HG02571 (cell line): ENCODE measurements at regions not wholly inside any gene's neighbourhood (a gene's known extent, or its start where the extent isn't known, plus 50 kb on each side); places are given as distances from the start of the nearest gene placed in this dataset.
A peak's percentile ranks its signal among the peaks of the same experiment; 100 is the strongest.
"Not testable (repeated sequence)": the region's sequence is repeated elsewhere in the genome, so short reads cannot be mapped to it uniquely, and the experiment has no call there.

ENCODE experiments used
- ATAC-seq: cut with Tn5 transposase; IDR thresholded peaks from one replicate; pipeline ENCODE4 v1.9.1; 2021; ENCODE audit warnings: mild to moderate bottlenecking, moderate library complexity; ENCODE audit not compliant: unreplicated experiment

DNA sequence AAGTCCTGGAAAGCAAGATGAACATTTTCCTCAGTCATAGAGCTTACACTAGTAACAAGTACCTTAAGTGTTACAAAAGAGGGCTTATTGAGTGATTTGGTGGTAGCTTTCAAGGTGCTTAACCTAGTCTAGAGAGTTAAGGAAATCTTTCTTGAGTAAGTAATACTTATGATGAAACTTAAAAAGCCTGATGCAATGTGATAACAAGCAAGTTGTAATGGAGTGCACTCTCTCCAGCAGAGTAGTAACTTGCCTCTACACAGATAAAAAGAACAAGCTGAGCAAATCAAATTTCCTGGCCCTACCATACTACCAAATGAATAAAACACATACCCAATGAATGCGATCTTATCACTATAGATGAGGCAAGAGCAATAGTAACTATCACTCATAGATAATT is 639.9 kb upstream of the FBXO33 start:
- no peak for ATAC-seq

DNA sequence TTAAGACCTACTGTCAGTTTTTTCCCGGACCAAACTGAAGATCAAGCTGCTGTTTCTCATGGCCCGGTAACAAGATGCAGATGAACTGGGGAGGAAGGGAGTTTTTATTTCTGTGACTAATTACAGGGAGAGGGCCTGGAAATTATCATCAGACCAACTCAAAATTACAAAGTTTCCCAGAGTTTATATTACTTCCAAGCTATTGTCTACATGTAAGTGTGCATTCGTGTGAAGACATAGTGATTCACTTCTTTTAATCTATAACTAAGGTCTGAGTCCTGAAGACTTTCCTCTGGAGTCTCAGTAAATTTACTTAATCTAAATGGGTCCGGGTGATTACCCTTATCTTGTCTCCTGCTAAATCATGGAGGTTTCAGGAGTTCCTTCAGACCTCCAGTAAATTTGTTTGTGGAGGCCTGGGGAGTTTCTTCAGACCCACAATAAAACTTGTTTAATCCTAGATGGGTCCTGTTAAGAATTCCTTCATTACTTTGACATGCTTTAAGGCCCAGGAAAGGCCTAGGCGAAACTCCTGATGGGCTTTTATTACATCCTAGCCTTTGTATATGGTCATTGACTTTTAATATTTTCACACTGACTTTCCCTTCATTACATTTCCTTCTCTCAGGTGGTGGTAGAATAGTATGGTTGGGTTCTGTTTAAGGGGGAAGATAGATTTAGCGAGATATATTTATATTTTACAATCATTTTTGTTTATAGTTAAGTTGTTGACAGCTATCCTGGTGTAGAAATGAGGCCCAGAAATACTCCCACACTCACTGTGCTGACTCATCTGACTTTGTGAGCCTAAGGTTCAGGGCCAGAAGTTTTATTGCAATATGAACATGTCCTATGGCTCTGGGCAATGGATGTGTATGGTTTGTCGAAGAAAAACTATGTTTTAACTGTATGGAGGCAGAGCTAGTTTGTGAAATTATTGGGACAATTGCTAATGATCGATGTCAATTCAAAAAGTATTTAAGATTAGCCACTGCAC is 627.0 kb upstream of the FBXO33 start:
- no peak for ATAC-seq

- no peak for ATAC-seq
Measured at GRCh38 chr14:40053416-40053815, 621.2 kb upstream of the FBXO33 start.

DNA sequence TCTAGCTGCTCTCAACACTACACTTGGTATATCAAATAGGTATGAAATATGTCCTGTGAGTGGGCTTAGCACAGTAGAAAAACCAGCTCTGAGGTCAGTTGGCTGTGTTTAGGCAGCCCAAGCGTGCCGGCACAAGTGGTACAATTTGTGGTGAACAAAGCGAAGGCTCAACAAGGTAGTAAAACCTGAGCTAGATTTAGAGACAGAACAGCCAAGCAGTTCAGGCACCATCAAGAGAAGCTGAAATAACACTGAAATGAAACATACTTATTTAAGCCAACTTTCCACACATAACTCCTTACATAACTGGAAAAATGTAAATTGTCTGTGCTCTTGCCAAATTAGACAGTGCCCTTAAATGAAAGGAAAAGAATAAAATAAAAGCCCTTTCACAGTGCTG is 596.8 kb upstream of the FBXO33 start:
- no peak for ATAC-seq

- ATAC-seq = no peak
Measured at GRCh38 chr14:40025101-40025500, 592.9 kb upstream of the FBXO33 start.

- no peak for ATAC-seq
Measured at GRCh38 chr14:40010961-40011360, 578.7 kb upstream of the FBXO33 start.

DNA sequence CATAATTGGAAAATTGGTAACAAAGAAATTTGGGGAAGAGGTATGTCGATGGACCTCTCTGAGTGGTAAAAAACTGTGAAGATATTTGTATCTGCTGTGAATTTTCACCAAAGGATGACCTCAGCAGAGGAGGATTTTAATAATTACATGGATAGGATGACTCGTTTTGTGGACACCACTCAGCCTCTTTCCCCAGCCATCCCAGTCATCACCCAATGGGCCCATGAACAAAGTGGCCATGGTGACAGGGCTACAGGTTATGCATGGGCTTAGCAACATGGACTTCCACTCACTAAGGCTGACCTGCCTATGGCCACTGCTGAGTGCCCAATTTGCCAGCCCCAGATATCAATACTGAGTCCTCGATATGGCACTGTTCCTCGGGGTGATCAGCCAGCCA is 577.5 kb upstream of the FBXO33 start:
- ATAC-seq = no peak

- ATAC-seq = not testable (repeated sequence)
Measured at GRCh38 chr14:40008345-40008744, 576.1 kb upstream of the FBXO33 start.

GRCh38 chr14:40004871-40005500 is 572.8 kb upstream of the FBXO33 start:
- no peak for ATAC-seq

DNA sequence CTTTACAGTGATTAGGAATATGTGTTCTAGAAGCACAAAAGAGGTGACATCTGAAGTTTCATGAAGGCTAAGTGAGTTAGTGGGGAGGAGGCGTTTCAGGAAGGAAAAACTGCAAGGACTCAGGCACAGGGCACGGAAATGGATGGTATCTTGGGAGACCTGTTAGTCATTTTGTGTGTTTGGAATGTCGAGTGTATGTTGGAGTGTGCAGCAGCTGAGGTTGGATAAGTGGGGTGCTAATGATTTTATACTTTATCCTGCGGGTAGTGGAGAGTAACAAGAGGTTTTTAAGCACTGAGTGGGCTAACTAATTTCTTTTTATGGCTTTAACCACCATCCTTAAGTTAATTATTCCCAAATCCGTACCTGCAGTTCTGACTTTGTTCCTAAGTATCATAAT is 571.5 kb upstream of the FBXO33 start:
- ATAC-seq = no peak

- ATAC-seq = no peak
Measured at GRCh38 chr14:39998854-39999253, 566.6 kb upstream of the FBXO33 start.

GRCh38 chr14:39998114-39998513 is 565.9 kb upstream of the FBXO33 start:
- ATAC-seq = no peak

DNA sequence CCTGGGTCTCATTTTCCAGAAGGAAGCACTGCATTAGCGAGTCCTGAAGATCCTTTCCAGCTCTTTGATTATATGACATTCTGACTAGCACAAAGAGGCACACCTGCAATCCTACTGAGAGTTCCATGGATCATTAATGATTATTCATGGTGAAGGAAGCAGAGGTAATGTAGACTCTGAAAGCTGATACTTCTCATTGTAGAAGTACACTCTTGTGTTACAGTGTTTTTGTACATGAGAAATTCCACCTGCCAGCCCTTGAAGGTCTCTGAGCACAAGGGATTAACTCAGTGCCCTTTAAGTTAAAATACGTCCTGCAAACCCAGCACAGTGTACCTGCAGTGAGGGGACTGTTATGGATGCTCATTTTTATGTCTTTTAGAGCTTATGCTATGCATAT is 558.8 kb upstream of the FBXO33 start:
- no peak for ATAC-seq

DNA sequence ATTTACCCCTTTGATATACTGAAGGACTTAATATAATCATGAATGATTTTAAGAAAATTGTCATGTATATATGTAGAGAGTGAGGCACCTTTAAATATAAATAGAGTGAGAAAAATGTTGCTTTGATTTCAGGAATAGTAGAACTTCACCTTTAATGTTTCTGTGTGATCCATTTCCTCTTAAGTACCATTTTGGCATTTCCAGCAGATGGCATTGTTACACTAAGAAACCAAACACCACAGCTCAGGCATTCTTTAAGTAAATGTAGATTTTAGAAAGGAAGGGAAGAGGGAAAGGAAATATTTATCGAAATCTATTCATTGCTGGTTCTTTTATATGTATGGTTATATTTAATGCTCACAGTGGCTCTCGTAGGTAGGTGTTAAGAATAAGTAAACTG is 556.7 kb upstream of the FBXO33 start:
- no peak for ATAC-seq

DNA sequence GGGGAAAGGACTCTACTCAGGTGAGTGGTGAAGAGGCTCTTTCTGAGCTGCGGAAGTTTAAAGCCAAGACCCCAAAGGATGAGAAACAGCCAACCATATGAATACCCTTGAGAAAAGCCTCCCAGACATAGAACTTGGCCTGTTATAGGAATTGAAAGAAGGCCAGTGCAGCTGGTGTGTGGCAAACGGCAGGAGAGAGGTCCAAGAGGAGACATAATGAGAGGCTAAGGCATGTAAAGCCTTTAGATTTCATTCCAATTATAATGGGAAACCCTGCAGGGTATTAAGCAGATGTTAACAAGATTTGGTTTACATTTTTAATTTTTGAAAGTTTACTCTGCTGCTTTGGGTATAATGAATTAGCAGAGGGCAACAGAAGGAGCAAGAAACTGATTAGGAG is 552.1 kb upstream of the FBXO33 start:
- ATAC-seq = no peak

DNA sequence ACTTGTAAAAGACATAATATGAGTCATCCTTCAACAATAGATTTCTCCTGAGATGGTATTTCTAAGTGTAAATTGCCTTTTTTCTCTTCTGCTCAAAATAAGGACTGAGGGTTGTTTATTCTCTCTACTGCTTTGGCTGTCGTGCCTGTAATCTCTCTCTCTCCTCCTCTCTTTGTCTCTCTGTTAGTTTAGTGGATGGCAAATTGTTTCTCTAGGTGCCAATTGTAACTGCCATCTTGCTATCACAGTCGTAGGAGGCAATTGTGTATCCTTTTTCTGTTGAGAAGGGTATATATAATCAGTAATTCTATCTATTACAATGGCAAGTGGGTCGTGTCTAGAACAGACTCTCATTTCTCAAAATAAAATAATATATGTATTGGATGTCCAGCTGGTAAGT is 545.0 kb upstream of the FBXO33 start:
- no peak for ATAC-seq

DNA sequence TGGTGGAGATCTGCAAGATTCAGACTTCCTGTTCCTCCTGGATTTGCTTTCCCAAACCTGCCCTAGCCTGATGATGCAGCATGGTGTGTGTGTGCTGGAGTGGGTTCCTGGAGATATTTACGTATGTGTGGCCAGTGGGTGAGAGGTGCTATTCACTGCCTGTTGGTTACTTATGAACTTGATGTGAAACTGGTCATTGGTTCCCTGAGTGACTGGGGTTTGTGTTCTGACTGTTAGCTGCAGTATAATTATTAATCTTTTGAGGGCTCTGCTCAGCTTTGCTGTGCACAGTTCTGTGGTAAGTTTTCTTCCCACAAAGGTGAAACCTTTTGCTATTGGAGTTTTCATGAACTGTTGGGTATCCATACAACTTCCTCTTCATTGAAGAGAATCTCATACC is 541.8 kb upstream of the FBXO33 start:
- ATAC-seq = peak; percentile 96

DNA sequence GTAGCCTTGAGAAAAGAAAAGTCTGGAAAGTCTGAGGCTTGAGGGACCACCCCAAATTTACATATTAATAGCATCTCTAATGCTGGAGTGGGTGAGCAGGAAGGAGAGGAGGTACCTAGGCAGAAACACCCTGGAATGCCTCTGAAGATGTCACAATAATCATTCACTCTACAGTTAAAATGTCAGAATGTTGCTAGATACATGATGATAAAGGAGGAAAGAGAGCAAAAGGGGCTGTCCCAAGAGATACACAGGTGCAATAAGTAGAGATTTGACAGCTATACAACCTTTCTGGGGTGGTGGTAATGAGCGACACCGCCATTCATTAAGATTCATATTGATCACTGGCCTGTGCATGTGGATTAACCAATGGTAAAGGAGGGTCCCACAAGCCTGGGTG is 540.5 kb upstream of the FBXO33 start:
- no peak for ATAC-seq

DNA sequence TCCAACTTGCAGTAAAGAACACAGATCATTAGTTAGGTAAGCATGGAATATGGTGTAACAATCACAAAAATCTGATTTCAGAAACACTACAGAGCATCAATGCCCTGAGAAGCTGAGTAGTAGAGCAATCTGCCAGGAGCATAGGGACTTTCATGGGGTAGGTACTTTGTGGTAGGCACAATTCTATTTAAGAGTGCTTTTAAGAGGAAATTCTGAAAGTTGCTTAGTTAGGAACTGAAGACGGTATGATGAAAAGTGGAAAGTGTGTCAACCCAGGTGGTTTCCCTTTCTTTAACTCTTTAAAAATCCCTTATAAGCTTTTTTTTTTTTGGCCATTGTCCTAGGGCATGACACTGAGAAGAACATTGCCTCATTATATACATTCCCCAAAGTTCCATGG is 535.7 kb upstream of the FBXO33 start:
- no peak for ATAC-seq

GRCh38 chr14:39957987-39958386 is 525.8 kb upstream of the FBXO33 start:
- no peak for ATAC-seq

GRCh38 chr14:39957290-39957689 is 525.1 kb upstream of the FBXO33 start:
- ATAC-seq = no peak

GRCh38 chr14:39956372-39956771 is 524.1 kb upstream of the FBXO33 start:
- ATAC-seq = no peak
